ENCODE measurements at regions not wholly inside any gene's neighbourhood (a gene's known extent, or its start where the extent isn't known, plus 50 kb on each side); places are given as distances from the start of the nearest gene placed in this dataset.

GRCh38 chr4:106496061-106496460, 127.5 kb upstream of the GIMD1 start:
- H3K9me3 Mint-ChIP-seq: peaks cover 9% of the 10 kb centered on the region
- no peak overlapping the region for H3K27ac Mint-ChIP-seq
- no peaks in the 10 kb centered on the region for H3K36me3 Mint-ChIP-seq
- no peaks in the 10 kb centered on the region for H3K27me3 Mint-ChIP-seq
- DNase-seq (ENCODE audit: extremely low spot score, unreplicated experiment): no peak
- H3K4me3 Mint-ChIP-seq: no peak overlapping the region
- H3K4me1 Mint-ChIP-seq (ENCODE audit: unreplicated experiment): no peaks in the 10 kb centered on the region
- no peak for TF ChIP-seq CTCF (conservative IDR thresholded peaks at IDR 0.05)

GRCh38 chr4:106495476-106495875, 126.9 kb upstream of the GIMD1 start:
- no peak overlapping the region for H3K4me3 Mint-ChIP-seq
- H3K27me3 Mint-ChIP-seq: no peaks in the 10 kb centered on the region
- no peaks in the 10 kb centered on the region for H3K36me3 Mint-ChIP-seq
- H3K27ac Mint-ChIP-seq: no peak overlapping the region
- TF ChIP-seq CTCF (conservative IDR thresholded peaks at IDR 0.05): no peak
- H3K9me3 Mint-ChIP-seq: peaks cover 9% of the 10 kb centered on the region
- H3K4me1 Mint-ChIP-seq (ENCODE audit: unreplicated experiment): no peaks in the 10 kb centered on the region
- no peak for DNase-seq (ENCODE audit: extremely low spot score, unreplicated experiment)

DNA sequence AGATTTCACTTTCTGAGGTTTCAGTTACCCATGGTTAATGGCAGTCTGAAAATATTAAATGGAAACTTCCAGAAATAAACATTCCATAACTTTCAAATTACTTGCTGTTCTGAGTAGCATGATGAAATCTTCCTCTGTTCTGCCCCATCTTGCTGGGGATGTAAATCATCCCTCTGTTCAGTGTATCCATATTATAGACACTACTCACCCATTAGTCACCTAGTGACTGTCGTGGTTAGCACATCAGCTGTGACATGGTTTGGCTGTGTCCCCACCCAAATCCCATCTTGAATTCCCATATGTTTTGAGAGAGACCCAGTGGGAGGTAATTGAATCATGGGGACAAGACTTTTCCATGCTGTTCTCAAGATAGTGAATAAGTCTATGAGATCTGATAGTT, 125.5 kb upstream of the GIMD1 start:
- H3K27me3 Mint-ChIP-seq: no peaks in the 10 kb centered on the region

DNA sequence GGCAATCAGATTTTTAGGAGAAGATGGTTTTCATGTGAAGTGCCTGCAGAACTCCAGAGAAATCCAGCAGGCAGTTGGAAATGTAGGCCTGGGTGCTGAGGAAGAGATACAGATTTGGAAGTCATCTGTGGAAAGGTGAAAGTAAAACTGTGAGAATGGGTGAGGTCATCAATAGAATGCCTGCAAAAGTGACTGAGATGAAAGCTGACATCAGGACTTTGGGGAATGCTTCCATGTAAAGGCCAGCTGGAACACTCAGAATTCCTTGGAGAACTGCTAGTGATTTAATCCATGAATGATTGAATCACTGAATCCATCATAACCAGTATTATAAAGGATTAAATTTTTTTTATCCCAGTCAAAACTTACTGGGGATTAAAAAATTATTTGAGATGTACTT, 124.5 kb upstream of the GIMD1 start:
- Mint-ChIP-seq H3K4me3 (no peak overlapping the region), H3K9me3 (peaks cover 4% of the 10 kb centered on the region), H3K27me3 (peaks cover under 1% of the 10 kb centered on the region), H3K36me3 (no peaks in the 10 kb centered on the region), H3K27ac (no peak overlapping the region), H3K4me1 (ENCODE audit: unreplicated experiment) (no peaks in the 10 kb centered on the region)
- DNase-seq (ENCODE audit: extremely low spot score, unreplicated experiment): no peak
- TF ChIP-seq CTCF (conservative IDR thresholded peaks at IDR 0.05): no peak

More for the DNA sequence above, 125.5 kb upstream of the GIMD1 start:
- DNase-seq (ENCODE audit: extremely low spot score, unreplicated experiment): no peak
- Mint-ChIP-seq H3K4me3 (no peak overlapping the region), H3K9me3 (peaks cover 8% of the 10 kb centered on the region), H3K4me1 (ENCODE audit: unreplicated experiment) (no peaks in the 10 kb centered on the region), H3K36me3 (no peaks in the 10 kb centered on the region), H3K27ac (no peak overlapping the region)
- no peak for TF ChIP-seq CTCF (conservative IDR thresholded peaks at IDR 0.05)

DNA sequence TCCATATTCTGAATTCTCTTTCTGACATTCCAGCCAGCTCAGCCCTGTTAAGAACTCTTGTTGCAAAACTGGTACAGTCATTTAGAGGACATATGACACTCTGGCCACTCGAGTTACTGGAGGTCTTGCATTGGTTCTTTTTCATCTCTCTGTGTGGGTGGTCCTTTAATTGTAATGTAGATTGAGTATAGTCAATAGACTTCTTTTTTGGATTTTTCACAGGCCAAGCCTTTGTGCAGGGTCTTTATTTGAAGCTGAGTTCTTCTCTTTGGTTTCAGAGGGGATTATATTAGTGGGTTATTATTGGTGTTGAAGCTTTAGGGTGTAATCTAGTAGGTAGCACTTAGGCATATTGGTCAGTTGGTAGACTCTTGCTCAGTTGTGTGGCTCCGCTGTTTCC, 118.0 kb upstream of the GIMD1 start:
- no peaks in the 10 kb centered on the region for H3K9me3 Mint-ChIP-seq
- no peak overlapping the region for H3K4me3 Mint-ChIP-seq
- DNase-seq (ENCODE audit: extremely low spot score, unreplicated experiment): no peak
- H3K36me3 Mint-ChIP-seq: no peaks in the 10 kb centered on the region
- no peak overlapping the region for H3K27ac Mint-ChIP-seq
- H3K4me1 Mint-ChIP-seq (ENCODE audit: unreplicated experiment): no peaks in the 10 kb centered on the region
- peaks cover 3% of the 10 kb centered on the region for H3K27me3 Mint-ChIP-seq
- TF ChIP-seq CTCF (conservative IDR thresholded peaks at IDR 0.05): no peak

- H3K36me3 Mint-ChIP-seq: no peaks in the 10 kb centered on the region
- no peak for TF ChIP-seq CTCF (conservative IDR thresholded peaks at IDR 0.05)
- H3K4me1 Mint-ChIP-seq (ENCODE audit: unreplicated experiment): no peaks in the 10 kb centered on the region
- no peak overlapping the region for H3K27ac Mint-ChIP-seq
- H3K27me3 Mint-ChIP-seq: no peaks in the 10 kb centered on the region
- H3K4me3 Mint-ChIP-seq: no peak overlapping the region
- no peak for DNase-seq (ENCODE audit: extremely low spot score, unreplicated experiment)
- no peaks in the 10 kb centered on the region for H3K9me3 Mint-ChIP-seq
Measured at GRCh38 chr4:106481801-106482200, 113.2 kb upstream of the GIMD1 start.

All from type B pancreatic cell (in vitro differentiated cells).